Endothelial cell of umbilical vein (primary cell): ENCODE measurements at regions not wholly inside any gene's neighbourhood (a gene's known extent, or its start where the extent isn't known, plus 50 kb on each side); places are given as distances from the start of the nearest gene placed in this dataset.

Experiments used
- BruUV-seq: library from RNA; stranded (reverse); fragments of 400-500 nt; replicated peaks from 2 replicates; lab custom pipeline; 2021; lab: Mats Ljungman, UMichigan
- CTCF ChIA-PET: fragments of 300-600, 350-600 bp; sonication (Branson Sonifier 250); formaldehyde crosslinking; loops from one replicate; lab custom pipeline; 2021; ENCODE audit warnings: antibody characterized with exemption, inconsistent platforms; lab: Charles Lee
- POLR2A ChIA-PET: fragments of 300-600, 350-600 bp; sonication (Branson Sonifier 250); formaldehyde crosslinking; loops from one replicate; lab custom pipeline; 2021; ENCODE audit warnings: antibody characterized with exemption, inconsistent platforms; lab: Charles Lee
- DNase-seq: peaks from one replicate; pipeline ENCODE4 v3.0.0-alpha.2; 2011; ENCODE audit warnings: low read depth, low spot score
- FAIRE-seq: peaks from 2 replicates; lab custom pipeline; 2011; peaks lifted over from hg19 to GRCh38; lab: Jason Lieb, UNC
- H2AFZ ChIP-seq: 2 replicates; pipeline ENCODE4 v1.6.0; 2012; ENCODE audit warnings: low read depth, low read length, control low read depth, inconsistent platforms
- H3K27ac ChIP-seq: 2 replicates; pipeline ENCODE4 v1.5.1; 2011; ENCODE audit warnings: low read depth, mild to moderate bottlenecking, control low read depth, low read length, moderate library complexity; ENCODE audit not compliant: insufficient read depth
- H3K27me3 ChIP-seq, 2 experiments: 2 replicates each; pipeline versions ENCODE4 v1.6.0 to v1.6.1; 2011; ENCODE audit warnings: low read length in 2 of 2, mixed read lengths in 1 of 2; ENCODE audit not compliant: control insufficient read depth in 2 of 2, insufficient read depth in 2 of 2
- H3K36me3 ChIP-seq, 2 experiments: 2 replicates in 1 of 2; 3 replicates in 1 of 2; pipeline ENCODE4 v1.5.1; 2011; ENCODE audit warnings: low read length in 2 of 2, mild to moderate bottlenecking in 1 of 2, moderate library complexity in 1 of 2; ENCODE audit not compliant: control insufficient read depth in 2 of 2, insufficient read depth in 2 of 2; ENCODE audit errors: extremely low read depth in 1 of 2
- H3K4me1 ChIP-seq: 3 replicates; pipeline ENCODE4 v1.5.1; 2011; ENCODE audit warnings: mild to moderate bottlenecking, low read length; ENCODE audit not compliant: control insufficient read depth, insufficient read depth; ENCODE audit errors: extremely low read depth
- H3K4me2 ChIP-seq: 2 replicates; pipeline ENCODE4 v1.6.1; 2011; ENCODE audit warnings: low read length, control low read depth, mixed read lengths; ENCODE audit not compliant: insufficient read depth
- H3K4me3 ChIP-seq, 3 experiments: fragments of 200-600 bp in 1 of 3; sonication (generic), shearing (Covaris generic) in 1 of 3; replicated peaks in 1 of 3; 2 replicates each; pipeline ENCODE4 v1.5.1; 2011 to 2016; ENCODE audit warnings: control low read depth in 3 of 3, low read length in 3 of 3, mild to moderate bottlenecking in 2 of 3, inconsistent platforms in 1 of 3, low read depth in 1 of 3, moderate library complexity in 1 of 3; ENCODE audit not compliant: insufficient read depth in 1 of 3
- H3K79me2 ChIP-seq: 2 replicates; pipeline ENCODE4 v1.6.0; 2012; ENCODE audit warnings: low read length, inconsistent platforms; ENCODE audit not compliant: control insufficient read depth, insufficient read depth
- H3K9ac ChIP-seq: replicated peaks from 2 replicates; pipeline ENCODE3; 2011; ENCODE audit warnings: low read length, control low read depth; ENCODE audit not compliant: insufficient read depth; ENCODE audit errors: extremely low read depth
- H3K9me1 ChIP-seq: replicated peaks from 3 replicates; pipeline ENCODE4 v1.6.0; 2011; ENCODE audit warnings: mild to moderate bottlenecking, low read length; ENCODE audit not compliant: control insufficient read depth, insufficient read depth; ENCODE audit errors: extremely low read depth
- H3K9me3 ChIP-seq: replicated peaks from 2 replicates; pipeline ENCODE4 v1.5.1; 2012; ENCODE audit warnings: low read length, inconsistent platforms; ENCODE audit not compliant: control insufficient read depth, insufficient read depth
- H4K20me1 ChIP-seq: replicated peaks from 2 replicates; pipeline ENCODE3; 2011; ENCODE audit warnings: mild to moderate bottlenecking, low read length; ENCODE audit not compliant: control insufficient read depth, insufficient read depth; ENCODE audit errors: extremely low read depth
- CTCF ChIP-seq, 2 donors: IDR thresholded peaks; 1 replicate in 1 of 2; 2 replicates in 1 of 2; pipeline ENCODE4 v1.5.1; 2011; ENCODE audit warnings: low read length in 2 of 2, mild to moderate bottlenecking in 2 of 2, moderate library complexity in 2 of 2, control low read depth in 1 of 2, inconsistent platforms in 1 of 2, low read depth in 1 of 2; ENCODE audit not compliant: insufficient read depth in 1 of 2; ENCODE audit errors: extremely low read depth in 1 of 2
- EZH2 ChIP-seq: IDR thresholded peaks from 2 replicates; pipeline ENCODE4 v1.6.1; 2012; ENCODE audit warnings: borderline replicate concordance, low read depth, mild to moderate bottlenecking, moderate library complexity, low read length, inconsistent platforms; ENCODE audit not compliant: severe bottlenecking
- FOS ChIP-seq: IDR thresholded peaks from 2 replicates; pipeline ENCODE4 v1.6.1; 2011; ENCODE audit warnings: mild to moderate bottlenecking, low read length, moderate library complexity, borderline replicate concordance; ENCODE audit not compliant: insufficient read depth
- GATA2 ChIP-seq: IDR thresholded peaks from 2 replicates; pipeline ENCODE4 v1.7.0; 2011; ENCODE audit warnings: low read depth, mild to moderate bottlenecking, moderate library complexity, mixed read lengths, low read length; ENCODE audit not compliant: insufficient read length, insufficient read depth
- JUN ChIP-seq: IDR thresholded peaks from 2 replicates; pipeline ENCODE4 v1.6.1; 2011; ENCODE audit warnings: borderline replicate concordance, low read depth; ENCODE audit not compliant: insufficient read length, insufficient read depth
- MAX ChIP-seq: IDR thresholded peaks from 2 replicates; pipeline ENCODE4 v1.6.1; 2011; ENCODE audit not compliant: insufficient read depth, insufficient read length
- MYC ChIP-seq: IDR thresholded peaks from one replicate; pipeline ENCODE4 v1.6.1; 2011; ENCODE audit warnings: mild to moderate bottlenecking, low read depth, low read length
- POLR2A ChIP-seq: IDR thresholded peaks from 2 replicates; pipeline ENCODE4 v1.6.1; 2012; ENCODE audit warnings: low read depth, mild to moderate bottlenecking, control low read depth, low read length
- POLR2AphosphoS5 ChIP-seq: IDR thresholded peaks from 2 replicates; pipeline ENCODE4 v1.6.1; 2012; ENCODE audit warnings: low read depth, mild to moderate bottlenecking, control low read depth, low read length, moderate library complexity; ENCODE audit not compliant: insufficient read depth
- dilution Hi-C: fragments of 300-500 bp; cut with MboI; formaldehyde crosslinking; loops from one replicate; pipeline ENCODE4 v1.15.0; 2019; ENCODE audit warnings: low sequenced_read_pairs; ENCODE audit not compliant: extremely low pct_ligation_motif_present
- intact Hi-C: fragments of 100-400 bp; cut with micrococcal nuclease; formaldehyde crosslinking; loops from one replicate; pipeline ENCODE4 v1.10.0; 2022

DNA sequence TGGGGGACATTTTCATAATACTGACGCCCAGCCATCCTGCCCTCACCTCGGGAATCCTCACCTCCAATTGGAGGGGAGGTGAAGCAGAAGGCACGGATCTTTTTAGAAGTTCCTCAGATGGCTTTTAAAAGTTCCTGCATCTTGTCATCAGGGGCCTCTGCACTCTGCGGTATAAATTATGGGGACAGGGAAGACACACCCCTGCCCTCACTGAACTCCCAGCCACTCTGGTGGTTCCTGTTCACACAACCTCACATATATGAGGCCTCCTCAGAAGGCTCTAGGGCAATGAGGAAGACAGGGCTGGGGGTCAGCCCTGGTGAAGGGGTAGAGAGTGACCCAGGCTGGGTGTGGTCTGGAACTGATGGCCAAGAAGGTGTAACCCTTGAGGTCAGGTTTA lies 187.0 kb downstream of the SOD2 start:
- peaks cover 3% of the 10 kb centered on the region for H3K9me3 ChIP-seq
- H3K4me3 ChIP-seq, result no peak overlapping the region
- H3K36me3 ChIP-seq, result no peaks in the 10 kb centered on the region
- FAIRE-seq (no peak), DNase-seq (no peak)
- POLR2A ChIA-PET, result no interaction called here
- H4K20me1 ChIP-seq, result no peaks in the 10 kb centered on the region
- no peak overlapping the region for H3K9ac ChIP-seq
- H3K4me2 ChIP-seq, result no peak overlapping the region
- H3K9me1 ChIP-seq, result no peaks in the 10 kb centered on the region
- BruUV-seq, result no TSS peak
- H3K4me1 ChIP-seq, result no peaks in the 10 kb centered on the region
- H3K27ac ChIP-seq, result no peak overlapping the region
- intact Hi-C loops (no loop called here), dilution Hi-C loops (no loop called here)
- no peaks in the 10 kb centered on the region for H3K27me3 ChIP-seq
- no peaks in the 10 kb centered on the region for H3K79me2 ChIP-seq
- TF ChIP-seq GATA2 (no peak), JUN (no peak), POLR2AphosphoS5 (no peak), EZH2 (no peak), POLR2A (no peak), MAX (no peak), CTCF (IDR thresholded peaks at IDR 0.05; ENCODE audit: extremely low read depth in 1 of 2, insufficient read depth in 1 of 2, low read depth in 1 of 2, low read length in 2 of 2) (no peak), MYC (no peak), FOS (no peak)
- H2AFZ ChIP-seq, result no peak overlapping the region
- CTCF ChIA-PET, result no interaction called here
